ENCODE measurements at regions not wholly inside any gene's neighbourhood (a gene's known extent, or its start where the extent isn't known, plus 50 kb on each side); places are given as distances from the start of the nearest gene placed in this dataset.

- TF ChIP-seq CTCF (conservative IDR thresholded peaks at IDR 0.05 in 1 of 2, IDR thresholded peaks at IDR 0.05 in 1 of 2; ENCODE audit: low read depth in 1 of 2, low read length in 2 of 2) (no peak), EZH2 (IDR thresholded peaks at IDR 0.05; ENCODE audit: low read length, missing control alignments) (no peak)
These were observed 121.4 kb downstream of the DMRT2 start for GRCh38 chr9:1171546-1171945.

Data from fibroblast of lung (primary cell).